ENCODE measurements at regions not wholly inside any gene's neighbourhood (a gene's known extent, or its start where the extent isn't known, plus 50 kb on each side); places are given as distances from the start of the nearest gene placed in this dataset.

- Histone ChIP-seq H2BK120ac (replicated peaks; ENCODE audit: low read depth, low read length) (no peak overlapping the region), H2BK12ac (ENCODE audit: low read depth, low read length) (no peak overlapping the region), H3K23me2 (ENCODE audit: low read depth, low read length) (no peaks in the 10 kb centered on the region), H3K79me2 (ENCODE audit: control insufficient read depth in 1 of 2, insufficient read depth in 2 of 2, low read length in 2 of 2) (no peaks in the 10 kb centered on the region), H3K23ac (ENCODE audit: insufficient read length) (no peak overlapping the region), H3K56ac (replicated peaks; ENCODE audit: insufficient read length, low read depth, low read length) (no peak overlapping the region), H3K4me1 (replicated peaks in 1 of 4; ENCODE audit: control insufficient read depth in 3 of 4, insufficient read depth in 4 of 4, low read length in 3 of 4) (no peaks in the 10 kb centered on the region), H2BK15ac (ENCODE audit: low read length) (no peak overlapping the region), H4K5ac (ENCODE audit: insufficient read length, low read depth, low read length) (no peak overlapping the region), H3K4me3 (ENCODE audit: extremely low read depth in 1 of 4, insufficient read depth in 2 of 4, low read depth in 3 of 4, low read length in 4 of 4) (no peak overlapping the region), H2BK5ac (ENCODE audit: low read depth, low read length) (no peak overlapping the region), H4K91ac (replicated peaks; ENCODE audit: insufficient read length, low read length) (no peak overlapping the region), H3K36me3 (ENCODE audit: control insufficient read depth in 2 of 4, insufficient read depth in 4 of 4, low read length in 3 of 4) (no peaks in the 10 kb centered on the region), H2AK5ac (ENCODE audit: low read depth, low read length) (no peak overlapping the region), H3K9me3 (ENCODE audit: insufficient read depth in 2 of 2, low read depth in 1 of 2, low read length in 1 of 2) (no peaks in the 10 kb centered on the region), H3K14ac (ENCODE audit: insufficient read length) (no peak overlapping the region), H2BK20ac (ENCODE audit: low read length) (no peak overlapping the region), H3K27me3 (replicated peaks in 1 of 4; ENCODE audit: control insufficient read depth in 3 of 4, extremely low read depth in 1 of 4, insufficient read depth in 3 of 4, low read length in 3 of 4) (no peaks in the 10 kb centered on the region), H3K27ac (ENCODE audit: low read depth, low read length) (no peak overlapping the region), H4K20me1 (replicated peaks in 1 of 2; ENCODE audit: control insufficient read depth in 1 of 2, insufficient read depth in 2 of 2, low read length in 2 of 2) (peaks cover 0 to 1% of the 10 kb centered on the region in 2 experiments), H4K8ac (ENCODE audit: extremely low read depth, insufficient read depth, low read length) (no peak overlapping the region), H2AFZ (ENCODE audit: low read length) (no peak overlapping the region), H3K18ac (ENCODE audit: extremely low read depth, low read length) (no peak overlapping the region), H3K4me2 (ENCODE audit: insufficient read depth in 1 of 2, low read depth in 2 of 2, low read length in 2 of 2) (no peak overlapping the region), H3K79me1 (ENCODE audit: low read depth, low read length) (no peaks in the 10 kb centered on the region), H3K4ac (replicated peaks; ENCODE audit: insufficient read length, low read depth, low read length) (no peak overlapping the region), H3K9ac (replicated peaks in 1 of 4; ENCODE audit: extremely low read depth in 1 of 4, low read depth in 3 of 4, low read length in 3 of 4) (no peak overlapping the region)
- WGBS, 2 experiments (ENCODE audit: extremely low coverage in 1 of 2, insufficient coverage in 1 of 2, insufficient read length in 1 of 2, insufficient replicate concordance in 2 of 2, low coverage in 1 of 2, low lambda C conversion rate in 2 of 2, missing lambda C conversion rate in 1 of 2): 94% methylated on average over 5 of the region's 5 CpGs; no CpG with 5 or more reads in 1 of the 2 experiments
- no peak for DNase-seq (ENCODE audit: low read depth in 1 of 2, low spot score in 2 of 2)
- FAIRE-seq: no peak
- ChIA-PET POLR2A (ENCODE audit: partially characterized antibody) (no interaction called here), CTCF (ENCODE audit: partially characterized antibody) (interaction anchor here (0.9 kb wide), 1 partner anchor 8 kb away, joined by 3 read pairs; no protein-coding TSS in a partner anchor)
- TF ChIP-seq SIRT6 (IDR thresholded peaks at IDR 0.05; ENCODE audit: low read length): no peak
- TF ChIP-seq SAP30 (IDR thresholded peaks at IDR 0.05; ENCODE audit: insufficient read depth, insufficient replicate concordance, low read length): no peak
- no peak for TF ChIP-seq CHD2 (IDR thresholded peaks at IDR 0.05; ENCODE audit: low read length)
- no peak for TF ChIP-seq CEBPB (IDR thresholded peaks at IDR 0.05; ENCODE audit: low read depth, low read length)
- no peak for TF ChIP-seq FOSL1 (IDR thresholded peaks at IDR 0.05; ENCODE audit: insufficient read depth, low read depth, low read length)
- no peak for TF ChIP-seq POLR2AphosphoS5 (IDR thresholded peaks at IDR 0.05; ENCODE audit: low read depth, low read length)
- no peak for TF ChIP-seq JUN (IDR thresholded peaks at IDR 0.05; ENCODE audit: low read depth, low read length)
- no peak for TF ChIP-seq JUND (IDR thresholded peaks at IDR 0.05; ENCODE audit: low read length)
- TF ChIP-seq E2F6 (IDR thresholded peaks at IDR 0.05): no peak
- no peak for TF ChIP-seq KDM5A (IDR thresholded peaks at IDR 0.05; ENCODE audit: low read length)
Observed at GRCh38 chr10:112054516-112054915, 129.0 kb downstream of the GPAM start.

Measured in H1 (cell line).